ENCODE measurements at regions not wholly inside any gene's neighbourhood (a gene's known extent, or its start where the extent isn't known, plus 50 kb on each side); places are given as distances from the start of the nearest gene placed in this dataset.

GRCh38 chr5:160506006-160507004, 84.7 kb downstream of the PTTG1 start:
- DNase-seq (ENCODE audit: insufficient read length, low spot score) (peak; percentile 46), FAIRE-seq (peak; percentile 76)
- TF ChIP-seq POLR2A (IDR thresholded peaks at IDR 0.05; ENCODE audit: low read depth, low read length) (no peak), PAX5 (IDR thresholded peaks at IDR 0.05; ENCODE audit: insufficient read depth, low read length, severe bottlenecking) (no peak), POLR2AphosphoS5 (IDR thresholded peaks at IDR 0.05; ENCODE audit: low read depth, low read length) (no peak), SPI1 (IDR thresholded peaks at IDR 0.05; ENCODE audit: low read depth, low read length) (peak; percentile 51), POU2F2 (IDR thresholded peaks at IDR 0.05; ENCODE audit: low read depth, low read length) (no peak), TAF1 (IDR thresholded peaks at IDR 0.05; ENCODE audit: low read depth, low read length) (no peak; the same call in 1 of the 2 replicates)

DNA sequence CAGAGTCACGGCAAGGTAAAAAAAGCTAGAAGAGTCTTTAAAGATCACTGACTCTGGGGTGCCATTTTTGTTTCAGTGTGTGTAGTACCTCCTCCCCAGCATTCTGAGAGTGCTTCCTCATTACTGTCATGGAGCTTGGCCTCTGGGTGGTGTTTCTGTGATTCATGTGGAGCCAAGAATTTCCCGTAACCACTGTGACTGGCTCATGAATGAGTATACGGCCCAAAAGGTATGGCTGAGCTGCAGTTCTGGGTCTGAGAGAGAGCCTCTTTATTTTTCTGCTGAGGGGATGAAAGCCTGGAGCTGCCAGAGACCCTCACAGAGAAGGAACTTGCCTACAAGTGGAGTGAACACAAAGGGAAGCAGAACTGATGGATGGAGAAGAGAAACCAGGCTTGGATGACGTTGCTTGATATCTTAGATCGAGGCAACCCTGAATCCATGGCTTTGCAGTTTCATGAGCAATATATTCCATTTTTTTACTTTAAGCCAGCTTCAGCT, 85.6 kb downstream of the PTTG1 start:
- DNase-seq (ENCODE audit: insufficient read length, low spot score) = no peak
- FAIRE-seq = no peak
- TF ChIP-seq POLR2AphosphoS5 (IDR thresholded peaks at IDR 0.05; ENCODE audit: low read depth, low read length) (no peak), TAF1 (IDR thresholded peaks at IDR 0.05; ENCODE audit: low read depth, low read length) (no peak), POU2F2 (IDR thresholded peaks at IDR 0.05; ENCODE audit: low read depth, low read length) (no peak), POLR2A (IDR thresholded peaks at IDR 0.05; ENCODE audit: low read depth, low read length) (no peak), PAX5 (IDR thresholded peaks at IDR 0.05; ENCODE audit: insufficient read depth, low read length, severe bottlenecking) (no peak), SPI1 (IDR thresholded peaks at IDR 0.05; ENCODE audit: low read depth, low read length) (no peak)

GRCh38 chr5:160508780-160509361, 87.2 kb downstream of the PTTG1 start:
- TF ChIP-seq SPI1 (IDR thresholded peaks at IDR 0.05; ENCODE audit: low read depth, low read length) (no peak), POLR2A (IDR thresholded peaks at IDR 0.05; ENCODE audit: low read depth, low read length) (no peak), TAF1 (IDR thresholded peaks at IDR 0.05; ENCODE audit: low read depth, low read length) (no peak), POU2F2 (IDR thresholded peaks at IDR 0.05; ENCODE audit: low read depth, low read length) (no peak), POLR2AphosphoS5 (IDR thresholded peaks at IDR 0.05; ENCODE audit: low read depth, low read length) (no peak), PAX5 (IDR thresholded peaks at IDR 0.05; ENCODE audit: insufficient read depth, low read length, severe bottlenecking) (no peak)
- peak; percentile 97 for FAIRE-seq

GRCh38 chr5:160511280-160511929, 89.8 kb downstream of the PTTG1 start:
- TF ChIP-seq POLR2AphosphoS5 (IDR thresholded peaks at IDR 0.05; ENCODE audit: low read depth, low read length) = no peak
- no peak for TF ChIP-seq PAX5 (IDR thresholded peaks at IDR 0.05; ENCODE audit: insufficient read depth, low read length, severe bottlenecking)
- no peak for TF ChIP-seq POLR2A (IDR thresholded peaks at IDR 0.05; ENCODE audit: low read depth, low read length)
- no peak for TF ChIP-seq SPI1 (IDR thresholded peaks at IDR 0.05; ENCODE audit: low read depth, low read length)
- TF ChIP-seq TAF1 (IDR thresholded peaks at IDR 0.05; ENCODE audit: low read depth, low read length) = no peak
- TF ChIP-seq POU2F2 (IDR thresholded peaks at IDR 0.05; ENCODE audit: low read depth, low read length) = no peak
- FAIRE-seq (no peak), DNase-seq (ENCODE audit: insufficient read length, low spot score) (no peak)

More at GRCh38 chr5:160508780-160509361, 87.2 kb downstream of the PTTG1 start:
- DNase-seq (ENCODE audit: insufficient read length, low spot score) = peak; percentile 39
